ENCODE measurements at regions not wholly inside any gene's neighbourhood (a gene's known extent, or its start where the extent isn't known, plus 50 kb on each side); places are given as distances from the start of the nearest gene placed in this dataset.
"Not testable (repeated sequence)": the region's sequence is repeated elsewhere in the genome, so short reads cannot be mapped to it uniquely, and the experiment has no call there.

GRCh38 chr7:3135626-3136025 is 92.0 kb upstream of the CARD11 start:
- in situ Hi-C loops (cut with MboI; ENCODE audit: low sequenced_read_pairs) = no loop called here

GRCh38 chr7:3138206-3138605 is 94.5 kb upstream of the CARD11 start:
- in situ Hi-C loops (cut with MboI; ENCODE audit: low sequenced_read_pairs) = no loop called here

- in situ Hi-C loops (cut with MboI; ENCODE audit: low sequenced_read_pairs) = no loop called here
Measured at GRCh38 chr7:3138997-3139396, 95.3 kb upstream of the CARD11 start.

GRCh38 chr7:3140834-3141233 is 97.2 kb upstream of the CARD11 start:
- in situ Hi-C loops (cut with MboI; ENCODE audit: low sequenced_read_pairs) = no loop called here

GRCh38 chr7:3141326-3141725 is 97.7 kb upstream of the CARD11 start:
- in situ Hi-C loops (cut with MboI; ENCODE audit: low sequenced_read_pairs) = no loop called here

GRCh38 chr7:3143869-3144775 is 100.5 kb upstream of the CARD11 start:
- in situ Hi-C loops (cut with MboI; ENCODE audit: low sequenced_read_pairs) = no loop called here

- in situ Hi-C loops (cut with MboI; ENCODE audit: low sequenced_read_pairs) = not testable (repeated sequence)
Measured at GRCh38 chr7:3144776-3145125, 101.1 kb upstream of the CARD11 start.

GRCh38 chr7:3146571-3147226 is 103.0 kb upstream of the CARD11 start:
- in situ Hi-C loops (cut with MboI; ENCODE audit: low sequenced_read_pairs) = no loop called here

GRCh38 chr7:3148471-3148870 is 104.8 kb upstream of the CARD11 start:
- in situ Hi-C loops (cut with MboI; ENCODE audit: low sequenced_read_pairs) = not testable (repeated sequence)

- in situ Hi-C loops (cut with MboI; ENCODE audit: low sequenced_read_pairs) = no loop called here
Measured at GRCh38 chr7:3149231-3149995, 105.7 kb upstream of the CARD11 start.

GRCh38 chr7:3150027-3150426 is 106.4 kb upstream of the CARD11 start:
- in situ Hi-C loops (cut with MboI; ENCODE audit: low sequenced_read_pairs) = loop anchor here (25.0 kb wide), 1 partner anchor 263 kb away; no protein-coding TSS in a partner anchor

GRCh38 chr7:3151784-3152183 is 108.1 kb upstream of the CARD11 start:
- in situ Hi-C loops (cut with MboI; ENCODE audit: low sequenced_read_pairs) = loop anchor here (25.0 kb wide), 1 partner anchor 264 kb away; no protein-coding TSS in a partner anchor

GRCh38 chr7:3152714-3153113 is 109.0 kb upstream of the CARD11 start:
- in situ Hi-C loops (cut with MboI; ENCODE audit: low sequenced_read_pairs) = loop anchor here (25.0 kb wide), 1 partner anchor 265 kb away; no protein-coding TSS in a partner anchor

GRCh38 chr7:3153118-3153517 is 109.5 kb upstream of the CARD11 start:
- in situ Hi-C loops (cut with MboI; ENCODE audit: low sequenced_read_pairs) = loop anchor here (25.0 kb wide), 1 partner anchor 266 kb away; no protein-coding TSS in a partner anchor

GRCh38 chr7:3154317-3154716 is 110.7 kb upstream of the CARD11 start:
- in situ Hi-C loops (cut with MboI; ENCODE audit: low sequenced_read_pairs) = loop anchor here (25.0 kb wide), 1 partner anchor 267 kb away; no protein-coding TSS in a partner anchor

GRCh38 chr7:3154881-3155494 is 111.3 kb upstream of the CARD11 start:
- in situ Hi-C loops (cut with MboI; ENCODE audit: low sequenced_read_pairs) = loop anchor here (25.0 kb wide), 1 partner anchor 268 kb away; no protein-coding TSS in a partner anchor

GRCh38 chr7:3156508-3156907 is 112.8 kb upstream of the CARD11 start:
- in situ Hi-C loops (cut with MboI; ENCODE audit: low sequenced_read_pairs) = loop anchor here (25.0 kb wide), 1 partner anchor 269 kb away; no protein-coding TSS in a partner anchor

GRCh38 chr7:3157566-3158287 is 114.1 kb upstream of the CARD11 start:
- in situ Hi-C loops (cut with MboI; ENCODE audit: low sequenced_read_pairs) = loop anchor here (25.0 kb wide), 1 partner anchor 270 kb away; no protein-coding TSS in a partner anchor

- in situ Hi-C loops (cut with MboI; ENCODE audit: low sequenced_read_pairs) = loop anchor here (25.0 kb wide), 1 partner anchor 271 kb away; no protein-coding TSS in a partner anchor
Measured at GRCh38 chr7:3158341-3158760, 114.7 kb upstream of the CARD11 start.

GRCh38 chr7:3159039-3159438 is 115.4 kb upstream of the CARD11 start:
- in situ Hi-C loops (cut with MboI; ENCODE audit: low sequenced_read_pairs) = loop anchor here (25.0 kb wide), 1 partner anchor 272 kb away; no protein-coding TSS in a partner anchor
